ENCODE measurements at regions not wholly inside any gene's neighbourhood (a gene's known extent, or its start where the extent isn't known, plus 50 kb on each side); places are given as distances from the start of the nearest gene placed in this dataset.

DNA sequence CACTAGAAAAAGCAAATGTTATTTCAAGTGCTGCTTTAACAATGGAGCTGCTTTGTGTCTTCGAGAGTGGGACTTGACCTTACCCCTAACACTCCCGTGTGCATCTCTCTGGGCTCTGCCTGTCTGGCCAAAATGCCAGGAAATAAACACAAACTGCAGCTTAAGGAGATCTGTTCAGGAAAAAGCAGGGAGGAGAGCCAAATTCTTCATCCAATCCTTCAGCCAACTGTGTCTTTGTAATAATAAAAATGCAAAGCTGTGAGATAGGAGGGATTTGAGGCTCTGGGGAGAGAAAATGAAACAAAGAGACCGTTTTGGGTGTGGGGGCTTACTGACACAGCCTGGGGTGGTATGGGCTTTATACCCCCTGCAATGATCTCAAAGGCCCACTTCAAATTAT lies 85.8 kb upstream of the WSCD2 start:
- no peak for DNase-seq

DNA sequence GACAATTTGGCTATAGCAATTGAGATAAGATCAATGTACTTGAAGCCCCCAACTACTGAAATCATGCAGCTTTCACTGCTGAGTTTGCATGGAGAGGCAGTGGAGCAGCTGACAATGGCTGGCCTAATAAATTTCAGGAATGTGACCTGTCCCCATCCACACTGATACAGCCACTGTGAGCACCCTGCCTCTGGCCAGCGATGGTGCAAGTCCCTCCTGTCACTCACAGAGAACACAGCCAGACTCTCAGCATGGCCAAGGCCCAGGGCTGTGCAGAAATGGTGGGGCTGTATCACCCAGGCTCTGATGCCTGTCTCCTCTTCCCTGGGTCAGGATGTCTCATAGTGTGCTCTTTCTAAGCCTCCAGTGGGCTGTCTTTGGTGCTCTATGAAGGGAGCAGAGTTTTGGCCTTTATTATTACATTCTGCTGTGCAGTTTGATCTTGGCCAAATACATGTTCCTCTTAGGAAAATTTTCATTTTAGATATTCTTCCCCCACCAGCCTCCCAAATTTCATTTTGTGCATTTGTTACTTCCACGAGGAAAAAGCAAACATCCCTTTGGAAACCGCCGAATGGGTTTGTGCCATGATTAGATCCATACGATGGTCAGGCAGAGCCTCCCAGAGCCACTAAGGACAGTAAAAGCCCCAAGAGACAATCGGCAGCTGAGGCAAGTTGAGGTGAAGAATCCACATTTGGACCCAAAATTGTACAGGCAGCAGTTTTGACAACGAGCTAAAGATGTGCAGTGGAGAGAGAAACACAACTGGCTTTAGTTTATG lies 85.1 kb upstream of the WSCD2 start:
- DNase-seq = no peak

DNA sequence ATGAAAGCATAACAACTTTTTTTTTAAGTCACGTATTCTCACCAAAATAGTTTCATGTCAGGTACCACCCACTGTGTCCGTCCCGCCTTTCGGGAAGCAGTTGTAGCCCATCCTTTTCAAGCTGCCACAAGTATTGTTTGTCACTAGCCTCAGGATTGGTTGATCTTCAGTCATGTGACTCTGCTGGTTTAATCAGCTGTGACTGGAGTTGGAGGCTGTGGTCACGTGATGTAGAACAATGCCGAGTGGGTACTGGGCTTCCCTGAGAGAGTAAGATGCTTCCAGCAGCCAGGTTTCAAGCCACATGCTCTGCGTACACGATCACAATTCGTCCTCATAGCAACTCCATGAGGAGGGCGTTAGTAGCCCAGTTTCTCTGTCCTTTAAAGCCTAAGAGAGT lies 83.0 kb upstream of the WSCD2 start:
- DNase-seq = no peak

DNA sequence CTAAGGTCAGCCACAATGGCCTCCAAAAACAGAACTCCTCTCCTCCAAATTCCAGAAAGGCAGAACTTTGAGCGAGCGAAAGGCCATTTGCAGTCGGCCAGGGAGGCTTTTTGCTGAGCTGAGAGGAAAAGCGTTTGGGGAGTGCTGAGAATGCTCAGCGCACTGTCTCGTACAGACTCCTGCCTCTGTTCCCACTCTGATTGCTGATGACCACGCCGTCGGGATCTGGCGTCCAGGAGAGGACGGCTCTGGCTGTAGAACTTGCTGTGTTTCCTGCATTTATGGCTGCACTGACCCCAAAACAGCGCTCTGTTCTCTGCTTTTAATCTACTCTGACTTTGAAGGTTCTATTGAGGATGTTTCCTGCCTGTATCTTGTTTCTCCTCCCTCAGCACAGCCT lies 82.4 kb upstream of the WSCD2 start:
- DNase-seq = no peak

DNA sequence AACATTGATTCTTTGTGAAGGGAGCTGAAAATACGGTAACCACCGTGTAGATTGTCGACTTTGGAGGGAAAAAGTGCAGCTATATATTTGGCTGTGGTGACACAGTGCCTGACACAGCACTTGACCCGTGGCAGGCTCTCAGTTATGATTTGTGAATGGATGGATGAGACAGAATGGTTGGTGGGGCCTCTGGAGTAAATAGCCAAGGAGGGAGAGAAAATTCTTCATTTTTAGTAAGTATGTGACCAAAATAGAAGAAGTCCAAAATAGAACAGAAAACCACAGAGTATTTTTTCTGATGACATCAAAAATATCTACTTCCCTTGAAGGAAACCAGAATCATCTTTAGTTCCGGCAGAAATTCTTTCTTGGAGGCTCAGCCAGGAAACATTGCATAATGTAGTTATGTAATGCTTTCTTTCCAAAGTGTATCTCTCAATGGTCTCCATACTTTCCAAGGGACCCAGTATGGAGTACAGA lies 82.0 kb upstream of the WSCD2 start:
- DNase-seq = no peak

DNA sequence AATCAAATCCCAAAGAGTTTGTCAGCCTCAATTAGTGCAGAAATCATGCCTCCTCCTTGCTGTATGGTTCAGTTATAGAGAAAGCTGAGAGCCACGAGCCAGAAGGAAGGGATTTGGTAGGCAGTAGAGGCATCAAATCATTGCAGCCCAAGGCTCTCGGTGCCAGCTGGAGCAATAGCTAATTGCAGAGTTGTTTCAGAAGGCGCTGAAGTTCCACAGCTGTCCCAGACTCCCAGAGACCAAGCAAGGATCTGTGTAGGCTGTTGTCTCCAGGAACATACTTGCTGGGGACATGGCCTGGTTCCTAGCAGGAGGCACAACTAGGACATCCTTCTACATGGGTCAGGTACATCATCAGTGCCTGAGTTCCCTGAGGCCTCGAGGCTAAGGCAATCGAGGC lies 80.4 kb upstream of the WSCD2 start:
- no peak for DNase-seq

DNA sequence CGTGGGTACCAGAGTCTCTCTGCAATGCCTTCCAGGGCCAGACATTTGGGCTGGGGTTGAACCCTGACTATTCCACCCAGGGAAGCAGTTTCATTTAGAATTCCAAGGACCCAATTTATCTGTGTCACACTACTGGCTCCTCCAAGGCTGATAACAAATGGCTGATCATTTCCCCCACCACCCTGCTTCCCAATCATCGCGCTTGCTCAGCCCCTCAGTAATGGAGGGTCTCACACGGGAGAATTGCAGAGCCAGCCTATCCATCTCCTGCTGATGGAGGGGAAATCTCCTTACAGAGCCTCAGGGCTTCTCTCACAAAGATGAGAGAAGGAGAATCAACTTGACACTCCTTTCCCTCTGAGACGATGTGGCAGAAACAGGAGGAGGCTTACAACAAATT lies 78.4 kb upstream of the WSCD2 start:
- no peak for DNase-seq

DNA sequence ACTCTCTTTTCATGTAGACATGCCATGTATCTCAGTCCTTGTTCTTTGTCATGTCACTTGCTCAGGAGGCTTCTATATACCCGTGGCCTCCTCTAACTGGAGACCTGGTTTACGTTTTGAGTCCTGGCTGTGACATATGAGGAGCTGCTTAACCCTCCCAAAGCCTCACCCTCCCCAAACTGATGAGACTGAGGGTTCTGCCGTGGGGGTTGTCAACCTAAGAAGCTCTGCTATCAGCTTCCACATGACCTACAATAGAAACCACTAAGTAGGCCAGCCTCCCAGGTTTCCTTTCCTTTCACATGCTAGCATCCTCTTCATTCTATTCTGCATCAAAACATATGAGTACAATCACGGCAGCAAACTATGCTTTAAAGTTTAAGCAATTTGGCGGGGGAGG lies 76.8 kb upstream of the WSCD2 start:
- no peak for DNase-seq

DNA sequence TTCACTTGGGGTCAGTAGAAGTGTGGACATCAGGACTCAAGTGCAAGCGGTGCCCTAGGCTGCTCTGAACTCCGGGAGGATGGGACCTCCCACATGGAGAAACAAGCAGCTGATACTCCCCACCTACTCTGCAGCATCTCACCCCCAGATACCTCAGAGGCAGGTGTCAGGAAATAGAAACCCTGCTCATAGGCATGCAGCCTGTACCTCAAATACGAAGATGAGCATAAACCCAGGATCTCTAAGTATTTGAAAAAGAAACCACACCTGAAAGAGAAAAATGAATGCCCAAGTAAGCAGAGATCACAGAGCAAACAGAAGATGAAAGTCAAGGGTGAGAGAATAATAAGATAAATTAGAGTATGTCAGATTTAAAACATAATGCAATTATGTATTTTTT lies 75.6 kb upstream of the WSCD2 start:
- DNase-seq = no peak

DNA sequence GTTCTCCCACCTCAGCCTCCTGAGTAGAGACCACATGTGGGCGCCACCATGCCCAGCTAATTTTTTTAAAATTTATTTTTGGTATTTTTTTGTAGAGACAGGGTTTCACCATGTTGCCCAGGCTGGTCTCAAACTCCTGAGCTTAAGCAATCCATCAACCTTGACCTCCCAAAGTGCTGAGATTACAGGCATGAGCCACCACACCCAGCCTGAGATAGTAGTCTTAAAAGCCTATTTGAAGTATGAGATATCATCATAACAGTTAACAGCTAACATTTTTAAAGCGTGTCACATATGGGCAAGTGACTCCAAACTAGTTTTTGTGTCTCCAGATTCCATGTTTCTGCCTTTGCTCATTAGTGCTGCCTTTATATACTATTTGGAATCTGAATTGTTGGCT lies 74.6 kb upstream of the WSCD2 start:
- DNase-seq = no peak

DNA sequence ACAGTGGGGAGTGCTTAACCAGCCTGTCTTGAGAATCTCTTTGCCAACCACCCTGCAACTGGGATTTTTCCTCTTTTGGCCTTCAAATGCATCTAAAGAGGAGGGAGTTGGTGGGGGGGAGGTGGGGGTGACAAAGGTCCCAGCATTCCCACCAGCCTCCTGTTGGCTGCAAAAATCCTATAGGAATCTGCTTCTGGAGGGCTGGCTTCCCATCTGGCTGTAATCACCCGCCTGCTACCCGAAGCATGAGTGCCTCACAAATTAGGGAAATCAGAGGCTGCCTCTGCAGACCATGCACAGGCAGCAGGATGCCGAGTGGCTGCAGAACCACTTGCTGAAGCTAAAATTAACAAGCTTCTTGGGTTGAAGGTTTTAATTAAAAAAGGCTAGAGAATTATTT lies 73.9 kb upstream of the WSCD2 start:
- no peak for DNase-seq

DNA sequence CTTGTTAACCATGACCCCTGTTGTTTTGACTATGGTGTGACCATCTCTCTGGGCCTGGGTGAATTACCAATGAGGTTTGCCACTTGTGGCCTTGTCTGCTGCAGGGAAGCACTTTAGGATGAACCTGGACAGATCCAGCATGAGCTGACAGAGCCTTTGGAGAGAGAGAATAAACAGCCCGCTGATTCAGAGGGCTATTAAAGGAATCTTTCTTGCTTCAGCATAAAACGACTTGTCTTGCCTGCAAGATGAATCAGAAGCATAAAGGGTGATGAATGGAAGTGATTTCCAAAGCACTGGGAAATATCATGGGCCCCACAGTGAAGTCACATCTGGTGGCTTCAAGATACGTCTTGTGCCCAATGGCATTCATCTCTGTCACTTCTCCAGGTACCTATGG lies 69.0 kb upstream of the WSCD2 start:
- no peak for DNase-seq

DNA sequence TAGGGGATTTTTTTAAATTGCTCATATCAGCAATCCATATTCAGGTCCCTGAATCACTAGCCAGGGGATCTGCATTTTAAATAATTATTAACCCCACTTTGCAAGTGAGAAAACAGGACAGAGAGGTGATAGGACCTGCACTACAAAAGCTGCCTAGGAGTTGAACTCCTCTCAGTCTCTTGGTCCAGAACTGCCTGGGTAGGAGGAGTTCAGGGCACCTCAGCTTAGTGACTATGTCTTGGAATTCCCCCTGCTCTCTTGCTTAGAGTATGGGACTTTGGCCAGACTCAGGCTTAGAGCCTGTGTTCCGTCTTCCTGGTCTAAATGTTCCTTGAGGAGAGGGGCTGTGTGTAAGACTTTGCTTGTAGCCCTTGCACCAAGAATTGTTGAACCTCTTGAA lies 68.2 kb upstream of the WSCD2 start:
- DNase-seq = no peak

DNA sequence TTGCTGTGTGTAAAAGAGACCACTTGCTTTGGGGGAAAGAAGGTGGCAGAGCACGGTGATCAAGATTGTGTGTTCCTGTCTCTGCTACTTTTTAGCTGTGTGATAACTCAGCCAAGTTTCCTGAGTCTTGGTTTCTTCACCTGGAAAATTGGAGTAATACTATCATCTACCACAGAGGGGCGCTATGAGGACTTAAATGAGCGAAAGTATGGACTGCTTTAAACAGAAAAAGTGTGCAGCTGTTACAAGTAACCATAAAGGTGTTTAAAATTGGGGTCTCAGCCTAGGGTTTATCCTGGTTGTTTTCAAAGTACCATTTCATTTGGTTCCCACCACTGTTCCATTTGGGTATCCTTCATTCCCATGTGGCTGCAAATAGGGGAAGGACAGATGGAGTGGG lies 65.9 kb upstream of the WSCD2 start:
- no peak for DNase-seq

DNA sequence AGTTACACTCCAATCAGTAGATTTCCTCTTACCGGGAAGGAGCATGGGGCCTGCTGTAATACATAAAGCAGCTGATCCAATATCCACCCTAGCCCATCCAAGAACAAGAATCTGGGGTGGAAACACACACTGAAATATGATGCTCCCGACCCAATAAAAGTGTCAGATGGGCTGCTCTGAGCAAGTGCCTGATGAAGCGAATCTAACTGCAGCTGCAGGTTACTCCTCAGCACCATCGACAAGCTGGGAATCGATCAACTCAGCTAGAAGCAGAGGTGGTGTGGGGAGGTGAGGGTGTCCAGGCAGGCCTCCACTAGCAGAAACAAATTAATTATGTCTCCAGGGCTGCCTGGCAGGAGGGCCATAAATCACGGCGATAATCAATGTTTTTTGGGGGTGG lies 64.0 kb upstream of the WSCD2 start:
- no peak for DNase-seq

DNA sequence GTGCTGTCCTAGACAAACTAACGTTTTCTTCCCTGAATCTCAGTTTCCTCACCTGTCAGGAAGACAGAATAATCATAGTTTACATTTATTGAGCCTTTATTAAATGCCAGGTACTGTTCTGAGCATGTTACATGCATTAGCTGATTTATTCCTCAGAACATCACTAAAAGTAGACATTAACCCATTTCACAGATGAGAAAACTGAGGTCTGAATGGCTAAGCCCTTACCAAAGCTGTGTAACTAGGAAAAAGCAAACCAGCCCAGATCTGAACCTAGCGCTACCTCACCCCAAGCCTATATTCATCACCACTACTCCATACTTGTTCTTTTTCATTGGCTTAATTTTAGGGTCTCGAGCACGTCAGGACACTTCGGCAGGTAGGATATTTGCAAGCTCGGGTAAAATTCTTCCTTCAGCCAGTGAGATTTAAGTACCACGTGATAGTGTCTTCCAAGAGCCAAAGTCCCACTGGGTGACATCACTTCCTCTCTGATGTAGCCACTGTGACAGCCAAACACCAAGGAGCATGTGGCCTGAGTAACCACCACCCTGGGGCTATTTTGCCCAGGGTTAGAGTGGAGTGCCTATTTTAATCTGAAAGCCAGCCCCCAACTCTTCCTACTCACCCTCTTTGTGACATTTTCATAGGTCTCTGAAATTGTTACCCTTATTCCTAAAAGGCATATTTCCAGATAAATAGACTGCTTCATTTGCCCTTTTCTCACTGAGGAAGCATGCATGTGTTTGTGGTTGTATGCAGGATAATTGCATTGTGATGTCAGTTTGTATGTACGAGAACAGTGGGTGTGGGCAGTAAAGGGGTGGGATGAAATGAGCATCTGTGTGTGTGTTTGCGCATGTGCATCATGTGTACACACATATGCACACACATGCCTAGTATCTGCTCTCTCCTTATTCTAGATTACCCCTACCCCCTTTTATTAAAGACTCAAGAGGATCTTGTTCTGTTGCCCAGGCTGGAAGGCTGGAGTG lies 62.2 kb upstream of the WSCD2 start:
- no peak for DNase-seq

DNA sequence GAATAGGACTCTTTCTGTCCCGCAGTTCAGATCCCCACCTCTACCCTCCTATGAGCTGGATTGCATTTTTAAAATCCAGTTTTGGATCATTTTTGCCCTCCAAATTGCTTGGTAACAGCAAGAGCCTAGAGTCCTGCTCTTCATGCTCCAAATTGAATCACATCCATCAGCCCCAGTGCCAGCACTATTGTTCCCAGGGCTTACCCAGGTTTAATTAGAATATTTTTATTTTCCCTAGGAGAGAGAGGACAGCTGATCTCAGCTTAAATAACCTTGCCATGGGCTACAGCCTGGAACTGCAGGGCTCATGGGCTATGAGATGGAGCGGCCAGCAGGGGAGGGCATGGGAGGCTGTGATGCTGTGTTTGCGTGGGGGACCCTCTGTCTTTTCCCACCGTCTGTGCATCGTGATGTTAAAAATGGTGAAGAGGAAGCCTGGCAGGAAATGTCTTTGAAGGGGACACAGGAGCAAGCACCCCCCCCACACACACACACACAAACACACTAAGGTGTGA lies 59.4 kb upstream of the WSCD2 start:
- no peak for DNase-seq

DNA sequence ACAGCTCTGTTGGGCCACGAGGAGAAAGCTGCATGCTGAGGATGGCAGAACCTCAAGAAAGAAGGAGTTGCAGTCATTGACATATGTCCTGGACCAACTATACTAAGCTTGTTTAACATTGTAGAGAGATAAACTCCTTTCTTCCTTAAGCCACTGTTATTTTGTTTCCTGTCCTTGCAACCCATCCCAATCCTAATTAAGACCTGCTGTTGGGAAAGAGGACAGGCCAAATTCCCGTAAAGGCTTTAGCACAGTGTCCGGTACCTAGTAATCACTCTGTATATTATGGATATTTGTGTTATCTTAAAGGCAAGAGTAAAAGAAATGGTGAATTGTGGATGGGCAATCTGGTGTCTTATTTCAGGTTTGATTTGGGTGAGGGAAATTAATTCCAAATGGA lies 53.5 kb upstream of the WSCD2 start:
- DNase-seq = no peak

DNA sequence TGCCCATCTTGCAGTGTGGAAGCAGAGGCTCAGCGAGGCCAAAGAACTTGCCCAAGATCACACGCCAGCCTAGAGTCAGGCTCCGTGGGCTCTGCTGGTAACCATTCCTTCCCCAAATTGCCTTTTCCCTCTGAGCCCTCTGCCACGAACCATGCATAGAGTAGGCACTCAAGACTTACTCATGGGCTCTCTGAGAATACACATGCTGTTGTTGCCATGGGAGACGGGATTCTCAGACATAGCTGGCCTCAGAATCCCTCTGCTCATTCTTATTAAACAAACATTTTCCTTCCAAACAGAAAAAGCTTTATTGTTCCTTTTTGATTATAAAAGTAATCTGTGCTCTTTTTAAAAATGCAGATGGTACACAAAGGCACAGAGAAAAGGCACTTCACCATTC lies 52.5 kb upstream of the WSCD2 start:
- no peak for DNase-seq

DNA sequence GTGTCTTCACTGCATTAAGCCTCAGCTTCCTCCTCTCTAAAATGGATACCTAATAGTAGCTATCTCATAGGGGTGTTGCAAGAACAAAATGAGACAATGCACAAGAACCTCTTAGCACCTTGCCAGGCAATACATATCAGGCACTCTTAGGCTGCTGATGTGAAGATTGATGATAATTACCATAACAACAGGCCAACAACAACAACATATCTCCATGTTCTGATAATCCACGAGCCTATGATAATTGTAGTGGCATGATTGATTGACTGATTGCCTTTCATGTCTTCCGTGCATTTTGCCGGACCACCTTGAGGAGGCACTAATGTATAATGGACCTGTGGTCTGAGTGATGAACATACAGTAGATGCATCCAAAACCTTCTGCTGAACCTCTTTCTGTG lies 50.7 kb upstream of the WSCD2 start:
- no peak for DNase-seq

Measured in effector CD4-positive, alpha-beta T cell (primary cell).